Breast epithelium (tissue), 3 donors: ENCODE measurements at regions not wholly inside any gene's neighbourhood (a gene's known extent, or its start where the extent isn't known, plus 50 kb on each side); places are given as distances from the start of the nearest gene placed in this dataset.

Experiments used
- POLR2AphosphoS5 ChIP-seq, 3 donors: sonication (generic); formaldehyde crosslinking; IDR thresholded peaks; one replicate each; pipeline ENCODE4 v1.6.1; 2017; ENCODE audit warnings: antibody characterized with exemption in 3 of 3
- TF ChIP-seq, protein P1 (sequence below), 3 donors: fragments of 450-650 bp; IDR thresholded peaks; one replicate each; pipeline ENCODE4 v1.5.1; 2016 to 2017; ENCODE audit warnings: antibody characterized with exemption in 3 of 3, mild to moderate bottlenecking in 3 of 3, moderate library complexity in 3 of 3

DNA sequence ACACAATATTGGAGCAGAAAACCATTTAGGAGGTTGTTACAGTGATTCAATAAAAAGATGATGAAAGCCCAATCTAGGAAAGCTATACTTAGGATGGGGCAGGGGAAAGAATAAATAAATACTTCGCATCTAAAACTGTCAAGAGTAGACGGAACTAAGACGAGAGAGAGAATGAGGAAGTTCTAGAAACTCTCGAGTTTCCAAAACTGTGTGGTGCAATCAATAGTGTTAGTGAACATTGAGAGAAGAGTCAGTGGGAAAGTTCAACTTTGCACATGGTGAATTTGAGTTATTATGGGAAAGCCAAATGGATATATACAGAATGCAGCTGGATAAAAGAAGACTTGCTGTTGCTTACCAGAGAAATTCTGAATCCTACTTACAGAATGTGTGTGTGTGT, 133.8 kb upstream of the MEOX2 start:
- TF ChIP-seq, protein P1, sequence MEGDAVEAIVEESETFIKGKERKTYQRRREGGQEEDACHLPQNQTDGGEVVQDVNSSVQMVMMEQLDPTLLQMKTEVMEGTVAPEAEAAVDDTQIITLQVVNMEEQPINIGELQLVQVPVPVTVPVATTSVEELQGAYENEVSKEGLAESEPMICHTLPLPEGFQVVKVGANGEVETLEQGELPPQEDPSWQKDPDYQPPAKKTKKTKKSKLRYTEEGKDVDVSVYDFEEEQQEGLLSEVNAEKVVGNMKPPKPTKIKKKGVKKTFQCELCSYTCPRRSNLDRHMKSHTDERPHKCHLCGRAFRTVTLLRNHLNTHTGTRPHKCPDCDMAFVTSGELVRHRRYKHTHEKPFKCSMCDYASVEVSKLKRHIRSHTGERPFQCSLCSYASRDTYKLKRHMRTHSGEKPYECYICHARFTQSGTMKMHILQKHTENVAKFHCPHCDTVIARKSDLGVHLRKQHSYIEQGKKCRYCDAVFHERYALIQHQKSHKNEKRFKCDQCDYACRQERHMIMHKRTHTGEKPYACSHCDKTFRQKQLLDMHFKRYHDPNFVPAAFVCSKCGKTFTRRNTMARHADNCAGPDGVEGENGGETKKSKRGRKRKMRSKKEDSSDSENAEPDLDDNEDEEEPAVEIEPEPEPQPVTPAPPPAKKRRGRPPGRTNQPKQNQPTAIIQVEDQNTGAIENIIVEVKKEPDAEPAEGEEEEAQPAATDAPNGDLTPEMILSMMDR (IDR thresholded peaks at IDR 0.05): no peak
- no peak for TF ChIP-seq POLR2AphosphoS5 (IDR thresholded peaks at IDR 0.05)
